Mesothelial cell of epicardium (in vitro differentiated cells): ENCODE measurements at regions not wholly inside any gene's neighbourhood (a gene's known extent, or its start where the extent isn't known, plus 50 kb on each side); places are given as distances from the start of the nearest gene placed in this dataset.

Source experiments
- DNase-seq, 2 experiments: peaks; one replicate each; pipeline ENCODE4 v3.0.0; 2021; ENCODE audit warnings: low spot score in 2 of 2; ENCODE audit not compliant: unreplicated experiment in 2 of 2
- H3K27ac Mint-ChIP-seq: 2 replicates; pipeline ENCODE4 v1.8.0; 2021; ENCODE audit warnings: mixed read lengths
- H3K27me3 Mint-ChIP-seq: 2 replicates; pipeline ENCODE4 v1.8.0; 2021; ENCODE audit warnings: low read depth, mixed read lengths
- H3K36me3 Mint-ChIP-seq: 2 replicates; pipeline ENCODE4 v1.8.0; 2021; ENCODE audit warnings: mixed read lengths
- H3K4me1 Mint-ChIP-seq: 2 replicates; pipeline ENCODE4 v1.8.0; 2021; ENCODE audit warnings: mixed read lengths
- H3K4me3 Mint-ChIP-seq: 2 replicates; pipeline ENCODE4 v1.8.0; 2021; ENCODE audit warnings: mild to moderate bottlenecking, moderate library complexity, mixed read lengths
- H3K9me3 Mint-ChIP-seq: 2 replicates; pipeline ENCODE4 v1.8.0; 2021; ENCODE audit warnings: mixed read lengths
- CTCF ChIP-seq: fragments of 200-600 bp; sonication (generic); IDR thresholded peaks from one replicate; pipeline ENCODE4 v1.5.0; 2021; ENCODE audit warnings: antibody characterized with exemption; ENCODE audit not compliant: unreplicated experiment

- H3K9me3 Mint-ChIP-seq, result no peaks in the 10 kb centered on the region
- no peak overlapping the region for H3K27ac Mint-ChIP-seq
- DNase-seq, result no peak
- no peaks in the 10 kb centered on the region for H3K36me3 Mint-ChIP-seq
- no peak overlapping the region for H3K4me3 Mint-ChIP-seq
- no peaks in the 10 kb centered on the region for H3K27me3 Mint-ChIP-seq
- no peak for TF ChIP-seq CTCF
- no peaks in the 10 kb centered on the region for H3K4me1 Mint-ChIP-seq
Measured at GRCh38 chr1:223057569-223058093, 85.4 kb downstream of the TLR5 start.
